ENCODE measurements at regions not wholly inside any gene's neighbourhood (a gene's known extent, or its start where the extent isn't known, plus 50 kb on each side); places are given as distances from the start of the nearest gene placed in this dataset.

DNA sequence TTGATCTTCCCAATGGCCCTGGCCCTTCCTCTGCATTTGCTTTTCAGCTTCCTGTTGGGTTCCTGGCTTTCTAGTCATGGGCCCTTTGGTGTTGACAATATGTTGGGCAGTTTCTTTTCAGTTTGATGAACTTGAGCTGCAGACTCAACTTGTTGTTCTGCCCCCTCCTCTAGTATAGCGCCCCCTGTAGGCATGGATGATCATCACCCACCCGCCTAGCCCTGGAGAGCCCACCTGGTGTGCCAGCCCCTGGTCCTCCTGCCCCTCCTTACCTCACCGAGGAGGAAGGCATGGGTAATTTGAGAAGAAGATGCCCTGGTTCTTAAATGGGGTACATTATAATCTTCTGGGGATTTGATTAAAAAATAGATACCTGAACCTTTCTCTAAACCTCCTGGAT lies 271.2 kb downstream of the SNX10 start:
- Histone ChIP-seq H3K4me1 (ENCODE audit: control insufficient read depth in 4 of 4, insufficient read depth in 4 of 4, low read length in 3 of 4) (no peaks in the 10 kb centered on the region), H3K9ac (ENCODE audit: low read depth in 1 of 2, low read length in 2 of 2) (no peak overlapping the region), H3K9me3 (ENCODE audit: control insufficient read depth in 4 of 4, low read length in 3 of 4) (no peaks in the 10 kb centered on the region), H3K27me3 (ENCODE audit: control insufficient read depth in 4 of 4, insufficient read depth in 4 of 4, low read length in 3 of 4) (peaks cover 0 to 5% (median 1%) of the 10 kb centered on the region in 4 donors), H3K36me3 (ENCODE audit: control insufficient read depth in 4 of 4, insufficient read depth in 3 of 4, low read depth in 1 of 4, low read length in 3 of 4) (no peaks in the 10 kb centered on the region), H3K27ac (ENCODE audit: low read depth in 1 of 2, low read length in 2 of 2) (no peak overlapping the region), H3K4me3 (ENCODE audit: low read depth in 1 of 3, low read length in 3 of 3) (no peak overlapping the region)
- DNase-seq (ENCODE audit: low spot score): no peak
- 63% methylated on average over 3 of the region's 3 CpGs for WGBS
- TF ChIP-seq CTCF (IDR thresholded peaks at IDR 0.05; ENCODE audit: low read depth, low read length, missing input control) (no peak), GABPA (IDR thresholded peaks at IDR 0.05 in 1 of 2, conservative IDR thresholded peaks at IDR 0.05 in 1 of 2) (no peak), RXRA (IDR thresholded peaks at IDR 0.05) (no peak), TAF1 (conservative IDR thresholded peaks at IDR 0.05) (no peak), EGR1 (IDR thresholded peaks at IDR 0.05; ENCODE audit: low read depth in 2 of 2) (no peak), YY1 (IDR thresholded peaks at IDR 0.05) (no peak), NR2F2 (IDR thresholded peaks at IDR 0.05) (no peak), ZBTB33 (IDR thresholded peaks at IDR 0.05) (no peak), JUND (IDR thresholded peaks at IDR 0.05) (no peak), HNF4G (IDR thresholded peaks at IDR 0.05) (no peak), FOXA2 (IDR thresholded peaks at IDR 0.05) (no peak), MAX (IDR thresholded peaks at IDR 0.05) (no peak), RAD21 (IDR thresholded peaks at IDR 0.05) (no peak), FOXA1 (IDR thresholded peaks at IDR 0.05) (no peak), SP1 (IDR thresholded peaks at IDR 0.05) (no peak), HNF4A (conservative IDR thresholded peaks at IDR 0.05) (no peak), ATF3 (IDR thresholded peaks at IDR 0.05) (no peak)
- TF ChIP-seq, protein P1, sequence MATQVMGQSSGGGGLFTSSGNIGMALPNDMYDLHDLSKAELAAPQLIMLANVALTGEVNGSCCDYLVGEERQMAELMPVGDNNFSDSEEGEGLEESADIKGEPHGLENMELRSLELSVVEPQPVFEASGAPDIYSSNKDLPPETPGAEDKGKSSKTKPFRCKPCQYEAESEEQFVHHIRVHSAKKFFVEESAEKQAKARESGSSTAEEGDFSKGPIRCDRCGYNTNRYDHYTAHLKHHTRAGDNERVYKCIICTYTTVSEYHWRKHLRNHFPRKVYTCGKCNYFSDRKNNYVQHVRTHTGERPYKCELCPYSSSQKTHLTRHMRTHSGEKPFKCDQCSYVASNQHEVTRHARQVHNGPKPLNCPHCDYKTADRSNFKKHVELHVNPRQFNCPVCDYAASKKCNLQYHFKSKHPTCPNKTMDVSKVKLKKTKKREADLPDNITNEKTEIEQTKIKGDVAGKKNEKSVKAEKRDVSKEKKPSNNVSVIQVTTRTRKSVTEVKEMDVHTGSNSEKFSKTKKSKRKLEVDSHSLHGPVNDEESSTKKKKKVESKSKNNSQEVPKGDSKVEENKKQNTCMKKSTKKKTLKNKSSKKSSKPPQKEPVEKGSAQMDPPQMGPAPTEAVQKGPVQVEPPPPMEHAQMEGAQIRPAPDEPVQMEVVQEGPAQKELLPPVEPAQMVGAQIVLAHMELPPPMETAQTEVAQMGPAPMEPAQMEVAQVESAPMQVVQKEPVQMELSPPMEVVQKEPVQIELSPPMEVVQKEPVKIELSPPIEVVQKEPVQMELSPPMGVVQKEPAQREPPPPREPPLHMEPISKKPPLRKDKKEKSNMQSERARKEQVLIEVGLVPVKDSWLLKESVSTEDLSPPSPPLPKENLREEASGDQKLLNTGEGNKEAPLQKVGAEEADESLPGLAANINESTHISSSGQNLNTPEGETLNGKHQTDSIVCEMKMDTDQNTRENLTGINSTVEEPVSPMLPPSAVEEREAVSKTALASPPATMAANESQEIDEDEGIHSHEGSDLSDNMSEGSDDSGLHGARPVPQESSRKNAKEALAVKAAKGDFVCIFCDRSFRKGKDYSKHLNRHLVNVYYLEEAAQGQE (IDR thresholded peaks at IDR 0.05): no peak
